ENCODE measurements at regions not wholly inside any gene's neighbourhood (a gene's known extent, or its start where the extent isn't known, plus 50 kb on each side); places are given as distances from the start of the nearest gene placed in this dataset.
"Not testable (repeated sequence)": the region's sequence is repeated elsewhere in the genome, so short reads cannot be mapped to it uniquely, and the experiment has no call there.

DNA sequence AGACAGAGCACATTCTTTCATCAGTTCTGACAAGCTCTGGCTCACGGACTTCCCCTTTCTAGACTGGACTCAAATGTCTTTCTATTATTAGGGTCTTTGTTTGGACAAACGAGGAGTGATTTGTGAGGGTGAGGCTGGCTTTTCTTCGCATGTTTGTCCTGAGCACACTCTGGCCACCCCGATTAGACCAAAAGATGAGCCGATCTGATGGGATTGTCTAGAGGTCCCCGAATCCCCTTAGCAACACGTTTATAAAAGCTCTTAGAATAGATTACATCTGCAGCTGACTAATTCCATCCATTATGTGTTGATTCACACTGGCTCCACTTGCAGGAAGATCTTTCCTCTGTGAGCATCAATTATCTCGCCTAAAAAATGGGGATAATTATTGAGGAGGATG is 675.4 kb upstream of the AUTS2 start:
- Histone ChIP-seq H3K9me3 (no peaks in the 10 kb centered on the region), H3K36me3 (no peaks in the 10 kb centered on the region), H3K4me3 (no peak overlapping the region), H3K27me3 (no peaks in the 10 kb centered on the region)
- DNase-seq: no peak

DNA sequence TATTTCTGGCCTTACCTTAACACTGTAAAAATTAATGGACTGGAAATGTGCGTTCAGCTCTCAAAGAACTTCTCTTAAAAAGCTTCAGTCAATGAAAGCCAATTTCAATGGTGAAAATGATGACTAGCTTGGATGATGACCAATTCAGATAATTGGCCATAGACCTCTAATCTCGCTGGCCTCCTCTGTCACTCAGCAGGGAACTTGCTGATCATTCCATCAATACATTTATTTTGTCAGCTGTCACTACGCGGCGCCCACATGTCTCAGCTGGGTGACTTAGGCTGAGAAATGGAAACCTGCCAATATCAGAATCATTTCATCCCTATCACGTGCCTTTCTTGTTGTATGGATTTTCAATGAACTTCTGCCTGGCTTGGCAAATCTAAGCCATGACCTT is 673.0 kb upstream of the AUTS2 start:
- Histone ChIP-seq H3K27me3 (no peaks in the 10 kb centered on the region), H3K9me3 (no peaks in the 10 kb centered on the region), H3K4me3 (no peak overlapping the region), H3K36me3 (no peaks in the 10 kb centered on the region)
- no peak for DNase-seq

DNA sequence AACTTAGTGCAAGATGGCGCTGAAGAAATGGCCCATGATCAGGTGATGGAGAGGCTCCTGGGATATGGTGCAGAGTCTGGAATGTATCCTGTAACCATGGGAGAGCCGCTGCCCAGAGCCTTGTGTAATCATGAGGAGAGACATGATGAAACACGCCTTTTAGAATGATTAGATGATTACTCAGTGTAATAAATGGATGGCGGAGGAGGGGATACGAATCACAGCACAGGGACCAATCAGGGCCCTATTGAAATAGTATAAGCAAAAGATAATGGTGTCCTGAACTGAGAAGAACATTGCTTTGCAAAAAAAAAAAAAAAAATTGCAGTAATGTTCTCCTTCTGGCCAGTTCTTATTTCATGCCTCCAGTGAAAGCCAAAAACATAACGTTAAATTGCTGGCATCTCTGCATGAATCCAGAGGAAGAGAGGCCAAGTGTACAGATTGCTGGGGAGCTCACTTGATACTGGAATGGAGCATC is 668.5 kb upstream of the AUTS2 start:
- no peaks in the 10 kb centered on the region for H3K27me3 ChIP-seq
- DNase-seq: peak; percentile 63
- no peak overlapping the region for H3K4me3 ChIP-seq
- no peaks in the 10 kb centered on the region for H3K36me3 ChIP-seq
- no peaks in the 10 kb centered on the region for H3K9me3 ChIP-seq

DNA sequence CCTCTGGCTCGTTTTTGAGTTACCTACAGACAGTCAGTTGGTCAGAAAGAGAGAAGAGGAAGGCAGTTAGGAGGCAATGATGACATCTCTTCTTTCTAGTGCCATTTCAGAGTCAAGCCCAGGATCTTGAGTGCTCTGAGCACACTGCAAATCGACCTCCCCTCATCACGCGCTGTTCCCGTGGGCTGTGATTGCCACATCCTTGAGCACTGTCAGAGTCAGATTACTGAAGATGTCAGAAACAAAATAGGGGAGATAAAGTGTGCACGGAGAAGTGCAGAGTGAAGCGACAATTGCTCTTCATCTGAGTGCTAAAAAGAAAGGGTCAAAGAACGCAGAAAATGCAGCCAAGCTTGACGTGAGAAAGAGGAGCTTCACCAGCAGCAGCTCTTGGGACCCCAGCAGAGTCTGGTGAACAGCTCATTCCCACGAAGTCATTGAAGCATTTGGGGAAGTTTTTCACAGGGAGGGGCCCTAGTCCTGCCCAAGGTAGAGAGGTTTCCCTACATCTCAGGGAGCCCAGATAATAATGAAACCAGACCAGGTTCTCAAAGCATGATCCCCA is 661.7 kb upstream of the AUTS2 start:
- DNase-seq: no peak
- Histone ChIP-seq H3K9me3 (no peaks in the 10 kb centered on the region), H3K27me3 (no peaks in the 10 kb centered on the region), H3K4me3 (no peak overlapping the region), H3K36me3 (no peaks in the 10 kb centered on the region)

DNA sequence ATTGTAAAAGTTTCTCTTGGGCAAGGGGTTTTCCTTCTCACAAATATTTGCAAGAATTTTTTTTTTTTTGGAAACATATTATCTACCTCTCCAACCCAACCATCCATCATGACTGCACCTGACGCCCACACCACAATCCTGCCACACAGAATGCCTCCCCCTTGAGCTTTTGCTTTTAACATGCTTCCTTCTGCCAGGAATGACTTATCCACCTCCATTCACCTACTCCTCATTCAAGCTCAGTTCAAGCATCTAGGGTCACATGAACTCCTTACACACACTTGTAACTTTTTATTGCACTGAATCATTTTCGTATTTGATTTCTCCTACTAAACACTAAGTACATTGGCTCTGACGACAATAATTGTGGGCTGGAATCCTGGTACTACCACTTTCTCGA is 660.1 kb upstream of the AUTS2 start:
- Histone ChIP-seq H3K4me3 (no peak overlapping the region), H3K27me3 (no peaks in the 10 kb centered on the region), H3K36me3 (no peaks in the 10 kb centered on the region), H3K9me3 (no peaks in the 10 kb centered on the region)
- no peak for DNase-seq

DNA sequence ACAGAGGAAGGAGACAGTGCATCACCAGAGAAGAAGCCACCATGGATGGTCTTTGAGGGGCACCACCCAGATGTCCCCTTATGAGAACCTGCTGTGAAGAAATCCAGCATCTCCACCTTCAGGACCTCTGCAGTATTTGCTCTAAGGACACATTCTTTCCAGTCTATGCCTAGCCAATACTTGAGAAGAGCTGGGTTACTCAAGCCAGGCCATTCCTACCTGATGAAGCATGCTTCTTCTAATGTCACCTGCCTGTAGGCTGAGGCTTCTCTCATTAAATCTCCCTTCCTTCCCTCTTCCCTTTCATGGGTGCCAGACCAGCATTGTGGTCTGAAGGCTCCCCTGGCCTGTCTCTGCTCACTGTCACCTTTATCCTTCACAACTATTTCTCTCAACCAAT is 654.5 kb upstream of the AUTS2 start:
- Histone ChIP-seq H3K9me3 (no peaks in the 10 kb centered on the region), H3K36me3 (no peaks in the 10 kb centered on the region), H3K4me3 (no peak overlapping the region), H3K27me3 (no peaks in the 10 kb centered on the region)
- DNase-seq: no peak

DNA sequence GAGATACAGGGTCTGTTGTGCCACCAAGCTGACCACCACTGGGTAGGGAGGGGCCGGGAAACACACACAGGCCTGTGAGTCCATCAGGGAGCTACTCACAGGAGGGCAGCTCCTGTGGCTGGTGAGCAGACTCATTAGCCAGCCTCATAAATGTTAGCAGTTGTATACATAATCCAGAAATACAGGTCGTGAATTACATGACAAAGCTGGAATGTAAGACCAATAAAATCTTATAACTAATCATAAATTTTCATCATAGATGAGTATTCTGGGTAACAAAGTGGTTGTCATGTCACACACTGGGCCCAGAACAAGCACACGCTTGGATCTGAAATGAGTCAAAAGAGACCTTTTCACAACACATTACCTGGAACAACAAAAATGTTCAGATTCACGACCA is 642.6 kb upstream of the AUTS2 start:
- Histone ChIP-seq H3K9me3 (no peaks in the 10 kb centered on the region), H3K4me3 (no peak overlapping the region), H3K27me3 (no peaks in the 10 kb centered on the region), H3K36me3 (no peaks in the 10 kb centered on the region)
- DNase-seq: no peak

DNA sequence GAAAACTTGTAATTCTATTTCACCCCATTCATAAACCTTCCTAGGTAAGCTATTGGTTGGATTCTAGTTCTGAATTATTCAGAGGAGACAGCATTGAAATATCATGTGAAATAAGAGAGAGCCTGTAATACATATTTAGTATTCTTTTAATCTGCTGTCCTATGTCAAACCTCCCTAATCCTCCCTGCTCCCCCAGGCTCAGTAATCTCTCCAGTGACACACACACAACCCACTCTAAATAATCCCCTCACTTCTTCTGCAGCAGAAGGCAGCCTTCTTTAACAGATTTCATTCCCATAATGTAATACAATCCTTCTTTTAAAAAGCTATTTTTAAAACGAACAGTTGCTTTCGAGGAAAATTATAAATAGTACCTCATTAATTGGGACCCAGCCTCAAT is 639.7 kb upstream of the AUTS2 start:
- no peak for DNase-seq
- Histone ChIP-seq H3K36me3 (no peaks in the 10 kb centered on the region), H3K9me3 (peaks cover 3% of the 10 kb centered on the region), H3K27me3 (no peaks in the 10 kb centered on the region), H3K4me3 (no peak overlapping the region)

DNA sequence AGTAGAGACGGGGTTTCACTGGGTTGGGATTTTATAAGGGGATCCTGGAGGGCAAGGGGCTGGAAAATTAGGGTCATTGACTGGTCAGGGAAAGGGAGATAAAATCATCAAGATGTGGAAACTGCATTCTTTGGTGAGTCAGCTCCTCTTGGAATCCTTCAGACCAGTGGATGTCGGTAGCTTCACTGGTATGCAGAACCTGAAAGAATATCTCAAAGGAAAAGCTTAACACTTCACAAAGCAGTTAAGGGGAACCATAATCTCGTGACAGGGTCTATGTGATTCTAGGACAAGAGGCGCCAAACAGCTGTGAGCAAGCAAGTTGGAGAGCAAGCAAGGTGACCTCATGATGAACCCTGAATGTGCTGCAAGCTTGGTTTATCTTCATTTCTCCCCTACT is 634.7 kb upstream of the AUTS2 start:
- DNase-seq: peak; percentile 66

DNA sequence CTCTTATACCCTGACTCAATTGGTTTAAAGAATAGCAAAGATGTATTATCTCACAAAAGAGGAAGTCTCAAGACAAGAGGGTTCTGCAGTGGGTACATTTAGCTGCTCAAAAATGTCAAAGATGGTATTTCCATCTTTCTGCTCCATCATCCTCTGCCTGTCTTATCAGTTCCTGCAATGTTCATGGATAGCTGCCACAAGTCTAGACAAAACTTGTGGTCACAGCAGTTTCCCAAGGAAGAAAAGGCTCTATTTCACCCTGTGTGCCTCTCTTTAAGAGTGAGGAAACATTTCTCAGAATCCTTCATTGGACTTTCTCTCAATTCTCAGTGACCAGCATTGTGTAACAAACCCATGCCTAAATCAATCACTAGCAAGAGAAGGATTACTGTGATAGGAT is 634.2 kb upstream of the AUTS2 start:
- DNase-seq: no peak

More for the DNA sequence above, 634.7 kb upstream of the AUTS2 start:
- peaks cover 3% of the 10 kb centered on the region for H3K9me3 ChIP-seq
- H3K36me3 ChIP-seq: no peaks in the 10 kb centered on the region
- H3K27me3 ChIP-seq: no peaks in the 10 kb centered on the region
- H3K4me3 ChIP-seq: no peak overlapping the region

DNA sequence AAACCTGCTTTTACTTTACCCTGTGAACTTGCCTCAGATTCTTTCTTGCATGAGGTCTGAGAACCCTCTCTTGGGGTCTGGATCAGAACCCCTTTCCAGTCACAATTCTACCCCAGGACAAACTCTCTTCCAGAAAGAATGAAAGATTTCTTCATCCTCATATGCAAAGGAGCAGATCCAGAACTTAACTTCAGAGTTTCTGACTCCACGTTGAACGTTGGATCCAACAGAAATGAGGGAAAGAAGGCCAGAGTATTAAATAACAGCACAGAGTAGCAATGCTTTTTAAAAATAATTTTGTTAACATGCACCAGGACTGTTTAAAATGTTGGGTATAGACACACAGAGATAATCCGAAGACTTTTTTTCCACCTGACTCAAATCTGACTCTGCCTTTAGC is 632.9 kb upstream of the AUTS2 start:
- no peak for DNase-seq
- Histone ChIP-seq H3K9me3 (peaks cover 3% of the 10 kb centered on the region), H3K36me3 (no peaks in the 10 kb centered on the region), H3K27me3 (no peaks in the 10 kb centered on the region), H3K4me3 (no peak overlapping the region)

More for the DNA sequence above, 634.2 kb upstream of the AUTS2 start:
- H3K36me3 ChIP-seq: no peaks in the 10 kb centered on the region
- H3K4me3 ChIP-seq: no peak overlapping the region
- H3K27me3 ChIP-seq: no peaks in the 10 kb centered on the region
- peaks cover 3% of the 10 kb centered on the region for H3K9me3 ChIP-seq

DNA sequence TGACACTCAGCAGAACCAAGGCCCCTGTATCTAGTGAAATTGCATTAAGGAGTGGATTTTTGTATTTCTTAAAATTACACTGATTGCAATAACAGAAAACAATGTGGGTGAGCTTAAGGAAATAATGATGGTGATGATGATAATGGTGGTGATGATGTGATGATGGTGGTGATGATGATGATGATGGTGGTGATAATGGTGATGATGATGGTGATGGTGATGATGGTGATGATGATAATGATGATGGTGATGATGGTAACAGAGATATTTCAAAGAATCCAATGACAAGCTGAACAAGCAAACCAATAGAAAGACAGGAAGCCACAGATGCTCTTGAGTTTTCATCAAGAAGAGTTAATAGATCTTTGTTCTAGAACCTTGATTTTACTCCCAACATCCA is 630.7 kb upstream of the AUTS2 start:
- Histone ChIP-seq H3K27me3 (no peaks in the 10 kb centered on the region), H3K4me3 (no peak overlapping the region), H3K9me3 (peaks cover 3% of the 10 kb centered on the region), H3K36me3 (no peaks in the 10 kb centered on the region)
- DNase-seq: no peak

DNA sequence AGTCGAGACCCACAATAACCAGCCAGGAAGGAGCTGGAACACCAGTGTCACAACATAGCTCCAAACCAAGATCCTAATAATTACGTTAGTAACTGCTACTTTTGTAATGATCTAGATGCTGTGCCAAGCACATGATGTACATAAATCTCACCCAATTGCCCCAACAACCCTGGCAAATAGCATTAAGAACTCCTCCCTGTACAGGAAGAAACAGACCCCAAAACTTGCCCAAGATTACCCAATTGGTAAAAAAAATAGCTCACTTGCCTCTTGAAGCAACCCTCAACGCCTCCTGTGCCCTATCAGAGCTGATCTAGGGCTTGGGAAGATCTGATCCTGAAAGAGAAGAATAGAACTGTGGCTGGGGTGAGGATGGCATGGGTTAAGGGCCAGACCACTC is 628.7 kb upstream of the AUTS2 start:
- DNase-seq: no peak
- Histone ChIP-seq H3K36me3 (no peaks in the 10 kb centered on the region), H3K9me3 (no peaks in the 10 kb centered on the region), H3K27me3 (no peaks in the 10 kb centered on the region), H3K4me3 (no peak overlapping the region)

DNA sequence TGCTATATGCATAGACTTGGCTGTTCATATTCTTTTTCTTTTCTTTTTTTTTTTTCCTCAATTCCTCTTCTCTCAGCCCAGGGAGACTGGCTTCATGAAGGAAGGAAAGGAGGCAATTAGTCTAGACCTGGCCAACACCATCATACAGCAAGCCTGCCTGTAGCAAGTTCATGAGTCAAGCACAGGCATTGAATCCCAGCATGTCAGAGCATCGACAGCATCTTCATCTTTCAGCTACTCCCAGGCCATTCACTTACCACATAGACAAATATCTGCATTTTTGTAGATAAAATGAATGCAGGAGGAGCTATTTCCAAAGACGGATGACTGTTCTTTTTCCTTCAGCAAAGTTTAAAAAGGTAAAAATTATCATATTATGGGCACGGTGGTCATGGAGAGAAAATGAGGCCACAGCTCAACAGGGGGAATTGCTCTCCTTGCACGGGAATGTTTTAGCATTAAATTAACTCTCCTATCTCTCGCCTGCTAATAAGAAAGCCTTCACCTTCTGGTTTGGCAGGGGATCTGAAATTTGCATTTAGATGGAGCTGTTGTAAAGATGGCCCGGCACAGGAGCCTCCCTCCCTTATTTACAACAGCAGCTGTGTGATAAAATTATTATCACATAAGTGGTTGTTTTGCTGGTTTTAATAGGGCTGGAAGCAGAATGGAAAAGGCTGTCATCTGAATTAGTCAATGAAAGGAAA is 626.5 kb upstream of the AUTS2 start:
- Histone ChIP-seq H3K4me3 (no peak overlapping the region), H3K36me3 (no peaks in the 10 kb centered on the region), H3K9me3 (no peaks in the 10 kb centered on the region), H3K27me3 (no peaks in the 10 kb centered on the region)
- DNase-seq: no peak

DNA sequence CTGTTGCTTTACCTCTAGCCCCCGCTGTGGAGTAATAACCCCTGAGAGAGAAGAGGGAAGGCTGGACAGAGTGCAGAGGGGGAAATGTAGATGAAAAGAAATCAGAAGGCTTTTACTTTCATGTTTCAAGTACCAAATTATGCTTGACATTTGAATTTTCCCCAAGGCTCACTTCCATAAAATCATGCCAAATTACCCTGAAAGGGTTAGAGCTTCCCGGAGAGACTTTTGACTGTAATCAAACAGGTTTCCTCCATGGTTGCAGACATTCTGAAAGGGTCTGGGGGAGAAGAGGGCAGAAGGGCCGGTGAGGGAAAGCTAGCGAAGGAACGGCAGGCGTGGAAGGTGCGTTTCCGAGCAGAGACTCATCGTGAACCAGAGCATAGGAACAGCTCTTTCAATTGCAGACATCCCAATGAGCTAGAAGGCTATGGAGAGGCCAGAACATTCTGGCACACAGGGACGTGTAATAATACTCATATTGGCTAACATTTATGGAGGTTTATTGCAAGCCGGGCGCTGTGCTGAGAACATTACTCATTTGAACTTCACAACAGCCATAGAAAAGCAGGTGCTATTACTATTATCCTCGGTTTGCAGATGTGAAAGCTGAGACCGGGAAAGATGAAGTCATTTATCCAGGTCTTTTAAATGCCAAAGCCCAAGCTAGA is 620.8 kb upstream of the AUTS2 start:
- no peak for DNase-seq

DNA sequence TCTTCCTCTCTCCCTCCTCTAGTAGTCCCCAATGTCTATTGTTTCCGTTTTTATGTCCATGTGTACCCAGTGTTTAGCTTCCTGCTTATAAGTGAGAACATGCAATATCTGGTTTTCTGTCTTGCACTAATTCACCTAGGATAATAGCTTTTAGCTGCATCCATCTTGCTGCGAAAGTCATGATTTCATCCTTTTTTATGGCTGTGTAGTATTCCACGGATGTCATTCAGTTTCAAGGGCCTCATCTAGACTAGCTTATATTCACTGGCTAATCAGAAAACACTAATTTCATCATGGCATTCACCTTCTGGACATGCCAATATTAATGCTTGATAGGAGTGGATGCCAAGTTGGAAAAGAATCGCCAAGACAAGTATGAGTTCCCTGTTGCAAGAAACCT is 619.6 kb upstream of the AUTS2 start:
- Histone ChIP-seq H3K36me3 (no peaks in the 10 kb centered on the region), H3K27me3 (no peaks in the 10 kb centered on the region), H3K4me3 (no peak overlapping the region), H3K9me3 (no peaks in the 10 kb centered on the region)
- no peak for DNase-seq

More for the DNA sequence above, 620.8 kb upstream of the AUTS2 start:
- Histone ChIP-seq H3K36me3 (no peaks in the 10 kb centered on the region), H3K4me3 (no peak overlapping the region), H3K27me3 (no peaks in the 10 kb centered on the region), H3K9me3 (no peaks in the 10 kb centered on the region)

DNA sequence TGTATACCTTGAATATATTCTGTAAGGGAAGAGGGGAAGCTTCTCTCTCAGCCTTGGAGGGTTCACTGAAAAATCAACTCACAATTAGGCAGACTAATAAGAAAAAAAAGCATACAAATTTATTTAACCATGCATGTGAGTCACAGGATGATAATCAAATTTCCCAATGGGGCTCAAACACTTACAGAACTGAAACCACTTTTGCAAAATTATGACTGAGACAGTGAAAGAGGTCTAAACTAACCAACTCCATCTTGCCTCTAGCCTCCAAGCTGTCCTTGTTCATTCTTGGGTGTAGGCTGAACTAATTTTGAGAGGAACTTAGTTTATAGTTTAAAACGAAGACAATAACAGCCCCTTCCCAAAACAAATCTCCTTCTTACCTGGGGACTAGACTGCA is 618.3 kb upstream of the AUTS2 start:
- Histone ChIP-seq H3K27me3 (no peaks in the 10 kb centered on the region), H3K36me3 (no peaks in the 10 kb centered on the region), H3K9me3 (no peaks in the 10 kb centered on the region), H3K4me3 (no peak overlapping the region)
- DNase-seq: no peak

DNA sequence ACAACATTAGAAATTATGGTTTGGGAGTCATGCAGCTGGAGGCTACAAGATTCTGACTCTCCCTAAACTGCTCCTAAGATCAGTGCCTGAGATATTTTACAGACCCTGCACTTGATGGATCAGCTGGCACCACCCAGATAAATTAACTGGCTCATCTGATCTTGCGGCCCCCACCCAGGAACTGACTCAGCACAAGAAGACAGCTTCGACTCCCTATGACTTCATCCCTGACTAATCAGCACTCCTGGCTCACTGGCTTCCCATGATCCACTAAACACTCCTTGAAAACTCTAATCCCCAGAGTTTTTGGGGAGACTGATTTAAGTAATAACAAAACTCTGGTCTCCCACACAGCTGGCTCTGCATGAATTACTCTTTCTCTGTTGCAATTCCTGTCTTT is 617.8 kb upstream of the AUTS2 start:
- not testable (repeated sequence) for H3K27me3 ChIP-seq, H3K4me3 ChIP-seq, H3K9me3 ChIP-seq, H3K36me3 ChIP-seq
- DNase-seq: peak; percentile 81

All from MG63 (cell line).